ENCODE measurements at regions not wholly inside any gene's neighbourhood (a gene's known extent, or its start where the extent isn't known, plus 50 kb on each side); places are given as distances from the start of the nearest gene placed in this dataset.

GRCh38 chr5:97750576-97750975 is 567.5 kb upstream of the RIOK2 start:
- no peak for DNase-seq

GRCh38 chr5:97751540-97751939 is 568.5 kb upstream of the RIOK2 start:
- no peak for DNase-seq

GRCh38 chr5:97752871-97753270 is 569.8 kb upstream of the RIOK2 start:
- DNase-seq = no peak

GRCh38 chr5:97762483-97762882 is 579.4 kb upstream of the RIOK2 start:
- DNase-seq = no peak

GRCh38 chr5:97764700-97765099 is 581.7 kb upstream of the RIOK2 start:
- no peak for DNase-seq

- DNase-seq = no peak
These were observed 595.4 kb upstream of the RIOK2 start for GRCh38 chr5:97778451-97778850.

GRCh38 chr5:97788369-97788768 is 605.3 kb upstream of the RIOK2 start:
- no peak for DNase-seq

- DNase-seq = no peak
These were observed 615.0 kb upstream of the RIOK2 start for GRCh38 chr5:97797994-97798451.

GRCh38 chr5:97801461-97801860 is 618.4 kb upstream of the RIOK2 start:
- no peak for DNase-seq

- no peak for DNase-seq
These were observed 637.1 kb upstream of the RIOK2 start for GRCh38 chr5:97820138-97820537.

GRCh38 chr5:97832645-97833296 is 649.7 kb upstream of the RIOK2 start:
- no peak for DNase-seq

- DNase-seq = no peak
These were observed 651.5 kb upstream of the RIOK2 start for GRCh38 chr5:97834561-97834960.

- no peak for DNase-seq
These were observed 652.1 kb upstream of the RIOK2 start for GRCh38 chr5:97835112-97835511.

GRCh38 chr5:97836816-97837215 is 653.8 kb upstream of the RIOK2 start:
- no peak for DNase-seq

GRCh38 chr5:97838214-97838613 is 655.2 kb upstream of the RIOK2 start:
- DNase-seq = no peak

- DNase-seq = no peak
These were observed 656.5 kb upstream of the RIOK2 start for GRCh38 chr5:97839341-97840086.

GRCh38 chr5:97840643-97841042 is 657.6 kb upstream of the RIOK2 start:
- DNase-seq = no peak

- DNase-seq = no peak
These were observed 659.6 kb upstream of the RIOK2 start for GRCh38 chr5:97842687-97843086.

- DNase-seq = no peak
These were observed 661.8 kb upstream of the RIOK2 start for GRCh38 chr5:97844797-97845196.

- DNase-seq = no peak
These were observed 663.6 kb upstream of the RIOK2 start for GRCh38 chr5:97846643-97847042.

- DNase-seq = no peak
These were observed 665.0 kb upstream of the RIOK2 start for GRCh38 chr5:97847920-97848631.

GRCh38 chr5:97851036-97851435 is 668.0 kb upstream of the RIOK2 start:
- DNase-seq = no peak

- DNase-seq = no peak
These were observed 672.1 kb upstream of the RIOK2 start for GRCh38 chr5:97854871-97855762.
